HG02938 (cell line): ENCODE measurements at regions not wholly inside any gene's neighbourhood (a gene's known extent, or its start where the extent isn't known, plus 50 kb on each side); places are given as distances from the start of the nearest gene placed in this dataset.
"Not testable (repeated sequence)": the region's sequence is repeated elsewhere in the genome, so short reads cannot be mapped to it uniquely, and the experiment has no call there.

Experiments
- ATAC-seq: cut with Tn5 transposase; IDR thresholded peaks from one replicate; pipeline ENCODE4 v1.9.1; 2021; ENCODE audit warnings: mild to moderate bottlenecking, moderate library complexity; ENCODE audit not compliant: unreplicated experiment

DNA sequence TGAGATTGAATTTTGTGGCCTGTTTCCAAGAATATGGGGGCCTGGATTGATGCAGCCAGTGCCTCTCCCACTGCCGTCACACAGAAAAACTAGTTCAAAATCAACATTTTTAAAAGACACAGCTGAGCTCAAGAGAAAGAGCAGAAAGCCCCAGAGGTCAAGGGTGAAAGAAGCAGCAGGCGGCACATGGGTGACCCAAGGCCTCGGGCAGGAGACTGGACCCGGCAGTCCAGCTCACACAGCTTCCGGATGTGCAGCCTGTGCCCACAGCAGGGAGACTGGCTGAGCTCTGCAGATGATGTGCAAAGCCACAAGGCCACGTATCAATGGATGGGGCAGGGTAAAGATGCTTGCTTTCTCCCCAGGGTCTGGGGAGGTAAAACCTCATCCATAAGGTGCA is 50.4 kb upstream of the RNF32 start:
- ATAC-seq: no peak

DNA sequence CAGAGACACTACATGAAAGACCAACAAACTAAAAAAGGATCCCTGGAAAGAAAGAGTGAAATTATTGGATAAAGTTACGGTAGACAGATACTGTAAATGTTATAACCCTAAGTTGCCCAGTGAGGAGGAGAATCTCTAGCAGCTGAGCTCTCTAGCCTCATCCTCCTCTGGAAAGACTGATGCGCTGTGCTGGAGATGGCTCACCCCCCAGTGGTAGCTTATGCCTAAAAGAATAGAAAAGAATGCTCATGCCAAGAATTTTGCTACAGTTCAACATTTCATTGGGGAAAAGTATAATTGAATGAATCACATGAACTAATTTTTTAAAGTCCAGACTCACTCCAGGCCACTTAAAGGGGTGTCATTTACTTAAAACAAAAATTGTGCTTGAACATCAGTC is 50.8 kb upstream of the RNF32 start:
- ATAC-seq: no peak

GRCh38 chr7:156585926-156586325 is 54.6 kb upstream of the RNF32 start:
- ATAC-seq: no peak

GRCh38 chr7:156585025-156585648 is 55.4 kb upstream of the RNF32 start:
- no peak for ATAC-seq

- ATAC-seq: no peak
These were observed 57.9 kb upstream of the RNF32 start for GRCh38 chr7:156582591-156583123.

DNA sequence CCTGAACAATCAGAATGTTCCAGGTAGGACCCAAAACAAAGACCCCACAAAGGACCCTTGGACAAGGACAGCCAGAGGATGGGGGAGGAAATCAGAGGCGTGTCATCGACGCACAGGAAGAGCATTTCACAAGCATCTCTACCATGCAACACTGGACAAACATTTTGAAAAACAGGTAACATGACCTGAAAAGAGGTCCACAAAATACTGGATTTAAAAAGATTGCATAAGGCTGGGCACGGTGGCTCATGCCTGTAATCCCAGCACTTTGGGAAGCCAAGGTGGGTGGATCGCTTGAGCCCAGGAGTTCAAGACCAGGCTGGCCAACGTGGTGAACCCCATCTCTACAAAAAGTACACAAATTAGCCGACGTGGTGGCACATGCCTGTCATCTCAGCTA is 60.5 kb upstream of the RNF32 start:
- no peak for ATAC-seq

- ATAC-seq: no peak
These were observed 61.0 kb upstream of the RNF32 start for GRCh38 chr7:156579566-156579965.

- ATAC-seq: no peak
These were observed 61.6 kb upstream of the RNF32 start for GRCh38 chr7:156578978-156579430.

DNA sequence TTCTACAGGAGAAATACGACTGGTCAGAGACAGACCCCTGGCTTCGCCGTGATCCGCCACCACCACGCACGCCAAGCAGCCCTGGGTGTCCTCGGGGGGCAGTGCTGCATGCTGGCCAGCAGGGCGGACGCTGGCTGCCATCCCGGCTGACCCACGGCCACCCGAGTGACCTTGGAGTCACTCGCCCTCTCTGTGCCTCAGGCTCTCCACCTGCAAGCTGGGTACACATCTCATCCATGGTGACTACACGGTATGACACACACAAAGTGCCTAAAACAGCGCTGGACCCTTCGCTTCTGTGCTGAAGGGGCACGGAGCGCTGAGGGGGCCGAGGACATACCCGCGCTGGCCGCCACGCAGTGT is 62.0 kb upstream of the RNF32 start:
- no peak for ATAC-seq

DNA sequence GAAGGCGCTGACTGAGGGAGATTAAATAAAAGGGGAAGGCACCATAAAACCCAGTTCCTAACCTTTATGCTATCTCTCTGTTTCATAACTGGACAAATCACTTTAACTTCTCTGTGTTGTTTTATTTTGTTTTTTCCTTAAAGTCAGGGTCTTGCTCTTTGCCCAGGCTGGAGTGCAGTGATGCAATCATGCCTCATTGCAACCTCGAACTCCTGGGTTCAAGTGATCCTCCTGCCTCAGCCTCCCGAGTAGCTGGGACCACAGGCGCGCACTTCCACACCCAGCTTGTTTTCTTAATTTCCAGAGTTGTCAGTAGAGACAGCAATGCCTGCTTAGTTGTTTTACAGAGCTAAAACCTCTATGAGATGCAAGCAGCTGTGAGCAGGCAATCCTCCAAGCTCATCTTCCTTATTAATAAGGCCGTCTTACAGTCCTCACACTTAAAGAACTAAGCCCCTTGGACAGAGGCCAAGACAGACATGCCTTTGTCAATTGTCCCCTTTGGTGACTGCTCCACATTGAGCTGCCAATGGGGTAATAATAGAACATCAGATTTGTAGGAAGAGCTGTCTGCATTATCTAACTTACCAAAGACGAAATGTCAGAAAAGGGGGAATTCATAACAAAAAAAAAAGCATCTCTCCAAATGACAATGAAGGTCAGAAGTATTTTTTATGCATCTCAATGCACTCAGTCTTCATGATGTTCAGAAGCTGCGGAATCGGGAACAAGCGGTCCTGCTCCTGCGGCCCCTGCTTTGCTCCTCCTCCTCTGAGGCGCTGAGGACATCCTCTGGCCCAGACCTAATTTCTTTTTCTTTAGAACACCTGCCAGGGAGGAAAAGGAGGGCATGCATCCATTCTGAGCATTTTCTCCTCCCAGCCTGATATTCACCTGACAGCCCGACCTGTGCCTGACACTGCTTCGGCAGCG is 62.7 kb upstream of the RNF32 start:
- no peak for ATAC-seq

DNA sequence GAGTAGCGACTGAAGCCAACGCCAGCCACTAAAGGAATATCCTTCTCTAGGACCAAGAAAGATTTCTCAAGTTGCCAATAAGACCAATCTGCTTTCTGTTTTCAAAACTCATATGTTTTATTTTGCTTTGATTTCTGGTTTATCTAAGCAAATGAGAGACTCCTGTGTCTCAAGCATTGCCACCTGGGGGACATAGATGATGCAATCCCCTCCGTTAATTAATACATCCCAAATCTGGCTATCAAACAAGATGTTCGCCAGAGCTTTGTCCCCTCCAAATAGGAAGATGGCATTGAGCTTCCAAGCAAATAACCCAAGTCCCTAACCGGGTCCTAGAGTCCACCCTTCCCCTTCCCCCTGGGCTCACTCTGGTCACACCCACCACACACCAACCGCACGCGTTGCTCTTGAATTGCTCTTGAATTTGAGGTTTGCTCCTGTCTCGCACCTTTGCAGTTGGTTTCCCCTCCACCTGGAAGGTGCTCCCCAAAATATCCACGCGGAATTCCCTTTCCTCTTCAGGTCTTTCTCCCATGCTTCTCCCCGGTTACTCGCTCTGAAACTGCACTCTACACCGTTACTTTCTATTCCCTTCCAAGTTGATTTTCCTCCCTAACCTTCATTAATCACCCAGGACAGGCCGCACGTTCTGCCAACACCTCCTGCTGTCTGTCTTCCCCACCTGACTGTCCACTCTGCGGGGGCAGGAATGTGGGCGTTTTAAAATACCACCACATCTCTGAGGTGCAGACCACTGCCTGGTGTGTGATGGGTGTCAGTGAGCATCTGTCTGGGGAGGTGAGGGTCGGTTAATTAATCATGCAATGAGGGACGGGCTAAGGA is 64.1 kb upstream of the RNF32 start:
- ATAC-seq: no peak

- ATAC-seq: no peak
These were observed 72.3 kb upstream of the RNF32 start for GRCh38 chr7:156568258-156568657.

GRCh38 chr7:156566812-156567549 is 73.6 kb upstream of the RNF32 start:
- ATAC-seq: no peak

DNA sequence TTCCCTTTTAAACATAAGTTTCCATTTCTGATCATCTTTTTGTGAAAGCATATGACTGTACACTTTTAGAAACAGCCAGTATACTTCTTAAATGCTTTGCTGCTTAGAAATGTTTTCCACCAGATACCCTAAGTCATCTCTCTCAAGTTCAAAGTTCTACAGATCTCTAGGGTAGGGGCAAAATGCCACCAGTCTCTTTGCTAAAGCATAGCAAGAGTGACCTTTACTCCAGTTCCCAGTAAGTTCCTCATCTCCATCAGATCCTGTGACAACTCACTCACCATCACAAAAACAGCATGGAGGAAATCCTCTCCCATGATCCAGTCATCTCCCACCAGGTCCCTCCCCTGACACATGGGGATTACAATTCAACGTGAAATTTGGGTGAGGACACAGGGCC is 75.6 kb upstream of the RNF32 start:
- ATAC-seq: not testable (repeated sequence)

DNA sequence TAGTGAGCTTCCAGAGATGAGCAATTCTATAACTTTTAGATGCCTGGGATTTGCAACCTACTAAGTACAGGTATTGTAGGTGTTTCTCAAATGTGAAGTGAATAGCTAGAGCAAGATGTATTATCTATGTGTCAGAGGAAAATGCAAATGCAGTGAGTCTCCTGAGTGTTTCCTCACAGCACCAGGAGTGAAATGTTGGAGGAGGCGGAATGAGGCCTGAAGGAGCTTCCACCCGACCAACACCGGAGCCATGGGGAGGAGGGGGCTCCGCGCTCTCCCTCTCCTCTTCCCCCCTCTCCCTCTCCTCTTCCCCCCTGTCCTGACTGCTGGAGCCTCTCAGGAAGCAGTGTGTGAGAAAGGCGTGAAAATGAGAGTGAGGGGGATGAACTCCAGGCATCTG is 79.9 kb upstream of the RNF32 start:
- no peak for ATAC-seq

DNA sequence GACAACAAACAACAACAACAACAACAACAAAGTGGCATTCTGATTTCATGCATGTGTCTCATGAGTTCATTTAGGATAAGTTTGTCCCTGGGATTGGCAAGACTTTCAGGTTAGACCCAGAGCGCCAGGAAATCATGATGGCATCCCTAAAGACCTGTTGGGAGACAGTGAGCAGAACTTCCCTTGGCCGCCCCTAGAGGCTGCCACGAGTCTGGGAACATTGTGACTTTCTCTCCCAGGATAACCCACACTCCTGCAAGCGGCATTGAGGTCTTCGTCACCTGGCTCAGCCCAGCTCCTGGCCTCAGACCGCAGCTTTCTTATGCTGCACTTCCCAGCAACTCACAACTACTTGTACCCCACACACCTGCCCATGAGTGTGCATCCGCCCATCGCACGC is 80.5 kb upstream of the RNF32 start:
- no peak for ATAC-seq

GRCh38 chr7:156559001-156559400 is 81.6 kb upstream of the RNF32 start:
- ATAC-seq: no peak

DNA sequence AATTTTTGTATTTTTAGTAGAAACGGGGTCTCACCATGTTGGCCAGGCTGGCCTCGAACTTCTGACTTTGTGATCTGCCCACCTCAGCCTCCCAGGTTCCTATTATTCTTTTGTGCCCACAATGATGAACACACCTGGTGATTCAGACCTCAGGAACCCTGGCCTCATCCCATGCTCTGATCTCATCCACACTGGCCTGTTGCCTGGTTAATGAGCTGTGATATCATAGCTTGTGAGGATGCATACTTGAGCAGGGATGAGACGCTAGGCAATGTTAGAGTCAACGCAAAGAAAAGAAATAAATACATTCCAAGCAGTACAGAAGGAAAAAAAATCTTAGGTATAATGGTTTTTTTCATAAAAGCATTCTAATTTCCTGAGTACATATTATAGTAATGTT is 82.4 kb upstream of the RNF32 start:
- ATAC-seq: no peak

GRCh38 chr7:156556083-156556482 is 84.5 kb upstream of the RNF32 start:
- no peak for ATAC-seq

- ATAC-seq: no peak
These were observed 86.1 kb upstream of the RNF32 start for GRCh38 chr7:156554488-156554887.

DNA sequence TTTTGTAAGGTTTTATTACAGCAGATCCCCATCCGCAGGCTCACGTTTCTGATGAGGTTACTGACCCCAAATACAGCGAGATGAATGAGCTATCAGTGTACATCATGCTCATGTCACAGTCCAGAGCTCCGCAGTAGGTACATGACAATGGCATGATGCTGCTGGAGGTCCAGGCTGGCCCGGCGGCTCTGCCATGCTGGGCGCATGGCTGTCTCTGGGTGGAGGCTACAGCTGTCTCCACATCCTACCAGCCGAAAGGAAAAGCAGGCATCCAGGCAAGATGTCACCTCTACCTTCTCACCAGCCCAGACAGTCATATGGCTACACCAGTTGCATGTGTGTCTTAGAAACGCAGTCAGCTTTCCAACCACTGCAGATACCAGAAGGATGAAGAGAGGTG is 90.9 kb upstream of the RNF32 start:
- no peak for ATAC-seq
